HepG2 (cell line): ENCODE measurements at regions not wholly inside any gene's neighbourhood (a gene's known extent, or its start where the extent isn't known, plus 50 kb on each side); places are given as distances from the start of the nearest gene placed in this dataset.

Experiments
- ATAC-seq: fragments of 200-7000 bp; cut with Tn5 transposase; 3 replicates; pipeline ENCODE4 v1.9.1; 2020; ENCODE audit warnings: mild to moderate bottlenecking, moderate library complexity
- BruUV-seq: library from RNA; stranded (reverse); fragments of 400-500 nt; replicated peaks from 2 replicates; lab custom pipeline; 2021; lab: Mats Ljungman, UMichigan
- CTCF ChIA-PET: fragments of 300-600 bp; formaldehyde crosslinking; extraction: SDS; loops from one replicate; lab custom pipeline; 2021; ENCODE audit warnings: low total read pairs, inconsistent platforms, low intra/inter-chr PET ratio; lab: Yijun Ruan, JAX
- POLR2A ChIA-PET: fragments of 350-600 bp; sonication (Branson Sonifier 250); formaldehyde crosslinking; loops from one replicate; lab custom pipeline; 2020; ENCODE audit warnings: antibody characterized with exemption, inconsistent platforms; lab: Yijun Ruan, JAX
- DNase-seq: peaks from one replicate; pipeline ENCODE4 v3.0.0-alpha.2; 2015; ENCODE audit warnings: low spot score
- FAIRE-seq: peaks from 3 replicates; lab custom pipeline; 2011; peaks lifted over from hg19 to GRCh38; lab: Jason Lieb, UNC
- H2AFZ ChIP-seq: one replicate; pipeline ENCODE4 v1.6.1; 2011; ENCODE audit warnings: low read length, inconsistent platforms
- H3K27ac ChIP-seq: fragments of 300-600 bp; 3 replicates; pipeline ENCODE4 v1.8.0; 2011; ENCODE audit warnings: mixed run types, mild to moderate bottlenecking, mixed read lengths, low read length, inconsistent platforms; ENCODE audit not compliant: insufficient read depth; ENCODE audit errors: extremely low read length
- H3K27me3 ChIP-seq, 2 experiments: fragments of 200-600 bp in 1 of 2; 2 replicates in 1 of 2; 3 replicates in 1 of 2; pipeline versions ENCODE4 v1.6.0 to v1.8.0; 2011; ENCODE audit warnings: low read length in 2 of 2, mild to moderate bottlenecking in 2 of 2, moderate library complexity in 2 of 2, inconsistent platforms in 1 of 2; ENCODE audit not compliant: insufficient read depth in 2 of 2, control insufficient read depth in 1 of 2
- H3K36me3 ChIP-seq, 2 experiments: fragments of 200-600 bp in 1 of 2; replicated peaks in 1 of 2; 2 replicates in 1 of 2; 3 replicates in 1 of 2; pipeline versions ENCODE4 v1.5.1 to v1.8.0; 2011; ENCODE audit warnings: low read length in 2 of 2, inconsistent platforms in 1 of 2; ENCODE audit not compliant: insufficient read depth in 2 of 2, control insufficient read depth in 1 of 2
- H3K4me1 ChIP-seq: 2 replicates; pipeline ENCODE4 v1.5.1; 2012; ENCODE audit warnings: low read length, inconsistent platforms; ENCODE audit not compliant: insufficient read depth
- H3K4me2 ChIP-seq: 2 replicates; pipeline ENCODE4 v1.6.0; 2011; ENCODE audit warnings: low read depth, low read length, inconsistent platforms
- H3K4me3 ChIP-seq, 3 experiments: fragments of 200-600 bp in 1 of 3; sonication (generic), shearing (Covaris generic) in 1 of 3; replicated peaks in 1 of 3; 2 replicates each; pipeline ENCODE4 v1.5.1; 2011 to 2016; ENCODE audit warnings: low read length in 3 of 3, inconsistent platforms in 2 of 3, low read depth in 2 of 3, mild to moderate bottlenecking in 2 of 3, control low read depth in 1 of 3, mixed read lengths in 1 of 3; ENCODE audit not compliant: insufficient read depth in 1 of 3
- H3K79me2 ChIP-seq: one replicate; pipeline ENCODE4 v1.6.1; 2011; ENCODE audit warnings: low read length, inconsistent platforms; ENCODE audit not compliant: insufficient read depth
- H3K9ac ChIP-seq: 2 replicates; pipeline ENCODE4 v1.6.0; 2011; ENCODE audit warnings: mild to moderate bottlenecking, low read depth, low read length, inconsistent platforms; ENCODE audit not compliant: insufficient read depth
- H3K9me3 ChIP-seq: 2 replicates; pipeline ENCODE4 v1.5.1; 2012; ENCODE audit warnings: mild to moderate bottlenecking, low read length
- H4K20me1 ChIP-seq: 2 replicates; pipeline ENCODE4 v1.6.0; 2011; ENCODE audit warnings: inconsistent platforms, mild to moderate bottlenecking, low read length, moderate library complexity; ENCODE audit not compliant: insufficient read depth
- GABPA ChIP-seq, 2 experiments: IDR thresholded peaks; 2 replicates each; pipeline ENCODE4 v1.6.1; 2011 to 2016; ENCODE audit warnings: low read depth in 2 of 2, low read length in 1 of 2, missing biosample characterization in 1 of 2, missing genetic modification characterization in 1 of 2
- MAFF ChIP-seq: IDR thresholded peaks from 2 replicates; pipeline ENCODE4 v1.6.1; 2011; ENCODE audit warnings: low read depth, low read length, improper control_type of control experiment
- MAFK ChIP-seq, 2 experiments: IDR thresholded peaks in 1 of 2; conservative IDR thresholded peaks in 1 of 2; 2 replicates each; pipeline ENCODE4 v1.6.1; 2011; ENCODE audit warnings: improper control_type of control experiment in 2 of 2, low read length in 2 of 2
- NCOA5 ChIP-seq: sonication (generic); formaldehyde crosslinking; IDR thresholded peaks from 2 replicates; pipeline ENCODE4 v1.4.0; 2020; ENCODE audit warnings: missing genetic modification reagents
- POGZ ChIP-seq: sonication (generic); formaldehyde crosslinking; IDR thresholded peaks from 2 replicates; pipeline ENCODE4 v1.4.0; 2020; ENCODE audit warnings: mild to moderate bottlenecking, missing genetic modification reagents
- SNAI1 ChIP-seq: sonication (generic); formaldehyde crosslinking; IDR thresholded peaks from 2 replicates; pipeline ENCODE4 v1.5.0; 2020; ENCODE audit warnings: mild to moderate bottlenecking, missing genetic modification reagents, borderline replicate concordance
- SNAPC2 ChIP-seq: sonication (generic); formaldehyde crosslinking; IDR thresholded peaks from 2 replicates; pipeline ENCODE4 v1.8.1; 2022; ENCODE audit warnings: mild to moderate bottlenecking, missing genetic modification reagents
- ZBTB21 ChIP-seq: sonication (generic); formaldehyde crosslinking; IDR thresholded peaks from 2 replicates; pipeline ENCODE4 v1.4.0; 2020; ENCODE audit warnings: missing genetic modification reagents
- ZNF570 ChIP-seq: sonication (generic); formaldehyde crosslinking; IDR thresholded peaks from 2 replicates; pipeline ENCODE4 v1.4.0; 2020; ENCODE audit warnings: mild to moderate bottlenecking, missing genetic modification reagents, borderline replicate concordance
- WGBS: methylation state at CpG from one replicate; pipeline ENCODE4 v1.1.6; 2017; ENCODE audit warnings: low lambda C conversion rate; 5-methylcytosine and 5-hydroxymethylcytosine counted together
- in situ Hi-C: cut with HindIII; loops from 2 replicates; pipeline ENCODE4 v1.10.0; 2017; ENCODE audit warnings: low pct_unique_long_range_greater_than_20kb; ENCODE audit not compliant: extremely low pct_ligation_motif_present
- intact Hi-C: fragments of 100-400 bp; cut with micrococcal nuclease; formaldehyde crosslinking; loops from one replicate; pipeline ENCODE4 v1.10.0; 2022; ENCODE audit not compliant: unreplicated experiment
- TF ChIP-seq, protein P1 (sequence below): sonication (generic); formaldehyde crosslinking; IDR thresholded peaks from 2 replicates; pipeline ENCODE4 v1.4.0; 2020; ENCODE audit warnings: mild to moderate bottlenecking, missing genetic modification reagents
- TF ChIP-seq, protein P2 (sequence below): sonication (generic); formaldehyde crosslinking; IDR thresholded peaks from 2 replicates; pipeline ENCODE4 v1.8.1; 2022; ENCODE audit warnings: mild to moderate bottlenecking, missing genetic modification reagents

DNA sequence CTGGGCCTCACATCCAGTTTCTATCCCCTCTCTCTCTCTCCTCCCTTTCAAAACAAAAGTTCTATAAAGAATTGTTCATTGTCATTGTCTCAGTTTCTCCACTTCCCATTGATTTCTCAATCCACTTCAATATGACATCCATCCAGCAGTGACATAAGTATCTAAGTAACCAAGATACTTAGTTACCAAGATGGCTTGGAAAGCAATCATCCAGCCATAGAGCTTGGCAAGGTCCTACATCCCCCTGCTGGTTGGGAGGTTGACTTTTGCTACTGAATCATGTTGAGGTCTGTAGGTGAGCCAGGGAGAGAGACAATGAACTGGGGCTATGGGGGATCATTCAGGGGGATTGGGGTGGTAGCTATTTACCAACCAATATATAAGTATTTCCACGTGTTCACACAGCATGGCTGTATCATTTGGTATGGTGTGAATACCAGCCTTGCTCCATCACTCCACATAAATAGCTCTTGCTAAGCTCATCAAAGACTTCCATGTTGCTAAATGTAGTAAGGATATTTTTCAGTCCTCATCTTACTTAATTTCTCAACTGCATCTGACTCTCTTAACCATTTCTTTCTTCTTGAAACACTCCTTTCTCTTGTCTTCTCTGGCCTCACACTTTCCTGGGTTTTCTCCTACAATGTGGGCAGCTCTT lies 58.8 kb upstream of the NTRK3 start (continued):
- TF ChIP-seq ZNF570 (CRISPR knock-in tag) (no peak), ZBTB21 (no peak), SNAPC2 (CRISPR knock-in tag) (no peak), POGZ (CRISPR knock-in tag) (no peak), NCOA5 (CRISPR knock-in tag) (no peak), SNAI1 (CRISPR knock-in tag) (no peak)
- TF ChIP-seq, protein P1, sequence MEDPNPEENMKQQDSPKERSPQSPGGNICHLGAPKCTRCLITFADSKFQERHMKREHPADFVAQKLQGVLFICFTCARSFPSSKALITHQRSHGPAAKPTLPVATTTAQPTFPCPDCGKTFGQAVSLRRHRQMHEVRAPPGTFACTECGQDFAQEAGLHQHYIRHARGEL (CRISPR knock-in tag) = no peak
- TF ChIP-seq, protein P2, sequence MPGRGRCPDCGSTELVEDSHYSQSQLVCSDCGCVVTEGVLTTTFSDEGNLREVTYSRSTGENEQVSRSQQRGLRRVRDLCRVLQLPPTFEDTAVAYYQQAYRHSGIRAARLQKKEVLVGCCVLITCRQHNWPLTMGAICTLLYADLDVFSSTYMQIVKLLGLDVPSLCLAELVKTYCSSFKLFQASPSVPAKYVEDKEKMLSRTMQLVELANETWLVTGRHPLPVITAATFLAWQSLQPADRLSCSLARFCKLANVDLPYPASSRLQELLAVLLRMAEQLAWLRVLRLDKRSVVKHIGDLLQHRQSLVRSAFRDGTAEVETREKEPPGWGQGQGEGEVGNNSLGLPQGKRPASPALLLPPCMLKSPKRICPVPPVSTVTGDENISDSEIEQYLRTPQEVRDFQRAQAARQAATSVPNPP = no peak

DNA sequence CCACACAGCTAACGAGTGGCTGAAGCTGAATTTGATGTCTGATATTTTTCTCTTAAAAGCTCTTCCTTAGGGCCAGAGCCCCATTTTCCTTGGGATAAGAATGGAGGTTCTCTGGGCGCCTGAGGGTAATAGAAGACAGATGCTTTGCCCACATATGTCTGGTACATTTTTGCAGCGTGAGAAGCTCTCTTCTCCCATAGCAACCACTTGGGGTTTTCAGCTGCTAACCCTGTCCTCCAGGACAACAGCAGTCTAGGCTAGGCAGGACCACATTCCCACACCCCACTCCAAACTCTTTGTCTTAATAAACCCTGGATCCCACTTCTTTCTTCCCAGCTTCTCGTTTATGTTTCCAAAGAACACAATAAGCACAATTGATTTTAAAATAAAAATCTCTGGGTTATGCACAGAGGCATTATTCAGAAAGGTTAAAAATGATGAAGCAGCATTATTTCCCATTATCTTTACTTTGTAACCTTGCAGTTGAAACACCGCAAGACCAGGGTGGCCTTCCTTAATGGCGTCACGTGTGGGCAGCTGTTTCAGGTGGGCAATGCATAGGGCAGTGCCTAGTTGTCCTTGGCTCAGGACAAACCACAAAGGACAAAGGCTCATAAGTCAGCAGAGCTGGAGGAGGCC lies 56.5 kb upstream of the NTRK3 start:
- no peak for DNase-seq
- WGBS = 15% methylated on average over 6 of the region's 7 CpGs

More for the DNA sequence above, 56.5 kb upstream of the NTRK3 start:
- H4K20me1 ChIP-seq = no peaks in the 10 kb centered on the region
- intact Hi-C loops (no loop called here), in situ Hi-C loops (no loop called here)
- FAIRE-seq (no peak), ATAC-seq (no peak)
- POLR2A ChIA-PET = no interaction called here
- no peaks in the 10 kb centered on the region for H3K9me3 ChIP-seq
- no peak overlapping the region for H3K4me3 ChIP-seq
- no peaks in the 10 kb centered on the region for H3K36me3 ChIP-seq
- CTCF ChIA-PET = no interaction called here
- TF ChIP-seq MAFF = peak; percentile 78
- peak; percentile 67 to 75 for TF ChIP-seq MAFK (conservative IDR thresholded peaks at IDR 0.05 in 1 of 2, IDR thresholded peaks at IDR 0.05 in 1 of 2; ENCODE audit: low read length in 2 of 2)
- no peak for TF ChIP-seq GABPA (IDR thresholded peaks at IDR 0.05; ENCODE audit: low read depth, low read length)
- no peak for TF ChIP-seq GABPA (CRISPR knock-in tag; IDR thresholded peaks at IDR 0.05; ENCODE audit: low read depth)
- H3K4me1 ChIP-seq = no peaks in the 10 kb centered on the region
- H3K4me2 ChIP-seq = no peak overlapping the region
- H3K27me3 ChIP-seq = no peaks in the 10 kb centered on the region; a peak in 1 of 5 replicates
- no peak overlapping the region for H3K27ac ChIP-seq
- no peak overlapping the region for H3K9ac ChIP-seq
- H3K79me2 ChIP-seq = no peaks in the 10 kb centered on the region
- no peak overlapping the region for H2AFZ ChIP-seq
- BruUV-seq = no TSS peak
